ENCODE measurements at regions not wholly inside any gene's neighbourhood (a gene's known extent, or its start where the extent isn't known, plus 50 kb on each side); places are given as distances from the start of the nearest gene placed in this dataset.

- Histone ChIP-seq H3K27me3 (ENCODE audit: insufficient read depth, low read length) (no peaks in the 10 kb centered on the region), H2BK12ac (ENCODE audit: insufficient read length, low read depth, low read length) (no peak overlapping the region)
These were observed 166.8 kb upstream of the RUNX1 start for GRCh38 chr21:35215870-35216269.

More at GRCh38 chr21:35215870-35216269, 166.8 kb upstream of the RUNX1 start:
- Mint-ChIP-seq H3K4me1 (peaks cover 3 to 5% of the 10 kb centered on the region in 2 experiments), H3K27me3 (ENCODE audit: low read depth) (no peaks in the 10 kb centered on the region), H3K4me3 (no peak overlapping the region), H3K27ac (peak overlapping the region in 1 of 3 experiments; percentile 77; a peak in 2 of 7 replicates), H3K9me3 (no peaks in the 10 kb centered on the region), H3K36me3 (ENCODE audit: insufficient read depth in 1 of 3, low read depth in 3 of 3) (no peaks in the 10 kb centered on the region)
- Histone ChIP-seq H3K4me2 (ENCODE audit: insufficient read depth, insufficient read length, low read length) (no peak overlapping the region), H3K56ac (ENCODE audit: insufficient read length, low read depth, low read length) (no peak overlapping the region), H3K4ac (ENCODE audit: low read depth, low read length) (no peak overlapping the region), H3K9ac (ENCODE audit: extremely low read depth, insufficient read length, low read length) (no peak overlapping the region), H3K9me3 (ENCODE audit: control insufficient read depth, low read depth, low read length) (no peaks in the 10 kb centered on the region), H4K8ac (replicated peaks; ENCODE audit: insufficient read length, low read depth, low read length) (no peak overlapping the region), H3K18ac (ENCODE audit: insufficient read length, low read depth, low read length) (no peak overlapping the region), H3K14ac (ENCODE audit: insufficient read depth, low read length) (no peak overlapping the region), H3K23ac (ENCODE audit: insufficient read length, low read depth, low read length) (no peak overlapping the region), H2AK5ac (ENCODE audit: insufficient read length, low read length) (no peak overlapping the region), H3K23me2 (ENCODE audit: insufficient read length, low read depth, low read length, poor library complexity, severe bottlenecking) (no peaks in the 10 kb centered on the region), H2BK120ac (ENCODE audit: low read depth, low read length, poor library complexity, severe bottlenecking) (no peak overlapping the region), H2AFZ (ENCODE audit: low read length) (no peak overlapping the region), H3T11ph (ENCODE audit: low read length) (no peak overlapping the region), H4K20me1 (ENCODE audit: control insufficient read depth, insufficient read depth, insufficient read length) (no peaks in the 10 kb centered on the region), H3K27ac (ENCODE audit: insufficient read length, low read depth, low read length) (no peak overlapping the region), H3K79me1 (ENCODE audit: insufficient read depth, low read depth, low read length, poor library complexity, severe bottlenecking) (no peaks in the 10 kb centered on the region), H3K79me2 (ENCODE audit: insufficient read depth, low read length) (no peaks in the 10 kb centered on the region), H3K4me1 (ENCODE audit: insufficient read depth, low read length) (no peaks in the 10 kb centered on the region), H2BK15ac (ENCODE audit: low read depth, low read length) (no peak overlapping the region), H4K91ac (ENCODE audit: insufficient read length, low read depth, low read length) (no peak overlapping the region), H2BK5ac (ENCODE audit: insufficient read length, low read length) (no peak overlapping the region), H4K5ac (ENCODE audit: insufficient read length, low read depth, low read length) (no peak overlapping the region), H2BK20ac (ENCODE audit: low read depth, low read length, poor library complexity, severe bottlenecking) (no peak overlapping the region)
- DNase-seq: no peak
- TF ChIP-seq CTCF (conservative IDR thresholded peaks at IDR 0.05): no peak
- no CpG with 5 or more reads among the region's 1 CpG for WGBS (ENCODE audit: extremely low coverage, insufficient read length, low lambda C conversion rate)

Data from H9 (cell line).